ENCODE measurements at regions not wholly inside any gene's neighbourhood (a gene's known extent, or its start where the extent isn't known, plus 50 kb on each side); places are given as distances from the start of the nearest gene placed in this dataset.

- TF ChIP-seq CTCF (IDR thresholded peaks at IDR 0.05; ENCODE audit: insufficient read depth, low read depth, low read length) = no peak
- no peak for TF ChIP-seq EZH2 (IDR thresholded peaks at IDR 0.05; ENCODE audit: insufficient read depth, low read length)
Observed at GRCh38 chr21:15233611-15234010, 168.8 kb upstream of the NRIP1 start.

Measured in astrocyte (in vitro differentiated cells and primary cell).